ENCODE measurements at regions not wholly inside any gene's neighbourhood (a gene's known extent, or its start where the extent isn't known, plus 50 kb on each side); places are given as distances from the start of the nearest gene placed in this dataset.

DNA sequence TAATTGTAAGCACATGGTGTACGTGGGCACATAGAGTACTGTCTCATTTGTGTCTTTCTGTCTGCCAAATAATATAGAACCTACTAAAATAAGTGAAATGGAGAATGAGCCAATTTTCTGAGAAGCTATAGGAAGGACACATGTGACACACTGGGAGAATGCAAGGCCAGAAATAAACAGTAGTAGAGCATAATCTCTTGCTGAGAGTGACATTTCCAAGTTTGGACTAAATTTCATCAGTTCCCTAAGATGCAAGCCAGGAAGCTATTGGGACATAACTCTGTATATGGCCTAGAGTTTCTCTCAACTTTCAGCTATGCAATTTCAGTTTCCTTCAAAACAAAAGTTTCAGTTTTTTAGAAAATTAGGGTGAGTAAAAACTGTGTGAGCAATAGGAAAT lies 638.7 kb downstream of the PCDH18 start:
- TF ChIP-seq EP300 (IDR thresholded peaks at IDR 0.05) (no peak), POLR2A (IDR thresholded peaks at IDR 0.05) (no peak), CTCF (IDR thresholded peaks at IDR 0.05) (no peak)
